ENCODE measurements at regions not wholly inside any gene's neighbourhood (a gene's known extent, or its start where the extent isn't known, plus 50 kb on each side); places are given as distances from the start of the nearest gene placed in this dataset.

DNA sequence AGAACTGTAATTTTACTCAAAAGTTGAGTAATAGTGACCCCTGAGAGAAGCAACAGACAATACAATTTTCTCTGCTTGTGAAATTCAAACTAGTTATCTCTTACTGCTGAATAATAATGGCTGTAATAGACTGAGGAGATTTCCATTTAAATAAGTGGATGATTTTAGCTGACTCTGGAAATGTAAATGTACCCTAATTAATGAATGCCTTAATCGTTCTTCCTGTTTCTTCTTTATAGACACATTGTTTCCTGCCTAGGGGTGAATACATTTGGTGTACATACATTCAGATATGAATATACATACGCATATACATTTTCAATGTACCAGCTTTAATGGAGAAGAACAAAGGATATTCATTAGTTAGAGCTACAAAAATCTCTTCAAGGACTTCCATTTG is 611.9 kb downstream of the TFAP2B start:
- Histone ChIP-seq H3K4me1 (replicated peaks) (no peaks in the 10 kb centered on the region), H3K27ac (no peak overlapping the region), H3K36me3 (no peaks in the 10 kb centered on the region), H3K27me3 (replicated peaks; ENCODE audit: insufficient read depth) (no peaks in the 10 kb centered on the region), H3K4me3 (no peak overlapping the region), H3K9me3 (no peaks in the 10 kb centered on the region)
- TF ChIP-seq, protein P1, sequence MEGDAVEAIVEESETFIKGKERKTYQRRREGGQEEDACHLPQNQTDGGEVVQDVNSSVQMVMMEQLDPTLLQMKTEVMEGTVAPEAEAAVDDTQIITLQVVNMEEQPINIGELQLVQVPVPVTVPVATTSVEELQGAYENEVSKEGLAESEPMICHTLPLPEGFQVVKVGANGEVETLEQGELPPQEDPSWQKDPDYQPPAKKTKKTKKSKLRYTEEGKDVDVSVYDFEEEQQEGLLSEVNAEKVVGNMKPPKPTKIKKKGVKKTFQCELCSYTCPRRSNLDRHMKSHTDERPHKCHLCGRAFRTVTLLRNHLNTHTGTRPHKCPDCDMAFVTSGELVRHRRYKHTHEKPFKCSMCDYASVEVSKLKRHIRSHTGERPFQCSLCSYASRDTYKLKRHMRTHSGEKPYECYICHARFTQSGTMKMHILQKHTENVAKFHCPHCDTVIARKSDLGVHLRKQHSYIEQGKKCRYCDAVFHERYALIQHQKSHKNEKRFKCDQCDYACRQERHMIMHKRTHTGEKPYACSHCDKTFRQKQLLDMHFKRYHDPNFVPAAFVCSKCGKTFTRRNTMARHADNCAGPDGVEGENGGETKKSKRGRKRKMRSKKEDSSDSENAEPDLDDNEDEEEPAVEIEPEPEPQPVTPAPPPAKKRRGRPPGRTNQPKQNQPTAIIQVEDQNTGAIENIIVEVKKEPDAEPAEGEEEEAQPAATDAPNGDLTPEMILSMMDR (IDR thresholded peaks at IDR 0.05) = no peak
- TF ChIP-seq POLR2AphosphoS5 (IDR thresholded peaks at IDR 0.05) (no peak), POLR2A (IDR thresholded peaks at IDR 0.05) (no peak)
- intact Hi-C loops (cut with DNase I) = no loop called here
- WGBS = 83% methylated on average over 2 of the region's 2 CpGs
- DNase-seq (ENCODE audit: low spot score) = no peak

DNA sequence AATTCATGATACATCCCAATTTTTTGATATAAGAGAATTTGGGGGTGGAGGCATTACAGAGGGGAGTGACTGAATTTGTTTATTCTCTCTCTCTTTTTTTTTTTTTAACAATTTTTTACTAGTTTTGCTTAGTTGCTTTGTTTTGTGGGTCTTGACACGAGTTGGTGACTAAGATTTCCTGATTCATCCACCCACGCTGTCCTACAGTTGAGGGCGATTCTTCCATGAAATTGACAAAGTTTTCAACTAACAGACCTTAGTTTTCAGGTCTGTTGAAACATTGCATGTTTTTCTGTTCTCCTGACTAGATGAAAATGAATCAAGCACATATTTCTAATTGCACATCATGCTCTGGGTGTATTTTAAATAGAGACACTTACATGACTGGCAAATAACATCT is 613.8 kb downstream of the TFAP2B start:
- intact Hi-C loops (cut with DNase I) = no loop called here
- no peak for DNase-seq (ENCODE audit: low spot score)
- TF ChIP-seq POLR2A (IDR thresholded peaks at IDR 0.05) (no peak), POLR2AphosphoS5 (IDR thresholded peaks at IDR 0.05) (no peak)
- TF ChIP-seq, protein P1 (IDR thresholded peaks at IDR 0.05) = no peak
- H3K36me3 ChIP-seq = no peaks in the 10 kb centered on the region
- 74% methylated on average over 3 of the region's 3 CpGs for WGBS
- H3K4me1 ChIP-seq (replicated peaks) = no peaks in the 10 kb centered on the region
- no peaks in the 10 kb centered on the region for H3K9me3 ChIP-seq
- H3K27me3 ChIP-seq (replicated peaks; ENCODE audit: insufficient read depth) = no peaks in the 10 kb centered on the region
- no peak overlapping the region for H3K4me3 ChIP-seq
- no peak overlapping the region for H3K27ac ChIP-seq

- H3K27ac ChIP-seq = no peak overlapping the region
- H3K9me3 ChIP-seq = no peaks in the 10 kb centered on the region
- no peak overlapping the region for H3K4me3 ChIP-seq
- no peak for DNase-seq (ENCODE audit: low spot score)
- TF ChIP-seq POLR2A (IDR thresholded peaks at IDR 0.05) = no peak
- TF ChIP-seq, protein P1 (IDR thresholded peaks at IDR 0.05) = no peak
- TF ChIP-seq POLR2AphosphoS5 (IDR thresholded peaks at IDR 0.05) = no peak
- 78% methylated on average over 3 of the region's 3 CpGs for WGBS
- intact Hi-C loops (cut with DNase I) = no loop called here
- no peaks in the 10 kb centered on the region for H3K4me1 ChIP-seq (replicated peaks)
- no peaks in the 10 kb centered on the region for H3K27me3 ChIP-seq (replicated peaks; ENCODE audit: insufficient read depth)
- no peaks in the 10 kb centered on the region for H3K36me3 ChIP-seq
These were observed 631.7 kb downstream of the TFAP2B start for GRCh38 chr6:51450248-51450957.

GRCh38 chr6:51450958-51451357 is 632.3 kb downstream of the TFAP2B start:
- intact Hi-C loops (cut with DNase I) = no loop called here

More at GRCh38 chr6:51450958-51451357, 632.3 kb downstream of the TFAP2B start:
- Histone ChIP-seq H3K27me3 (replicated peaks; ENCODE audit: insufficient read depth) (no peaks in the 10 kb centered on the region), H3K9me3 (no peaks in the 10 kb centered on the region), H3K4me1 (replicated peaks) (no peaks in the 10 kb centered on the region), H3K36me3 (no peaks in the 10 kb centered on the region), H3K27ac (no peak overlapping the region), H3K4me3 (no peak overlapping the region)
- no peak for DNase-seq (ENCODE audit: low spot score)
- WGBS = 94% methylated on average over 1 of the region's 1 CpG
- TF ChIP-seq, protein P1 (IDR thresholded peaks at IDR 0.05) = no peak
- no peak for TF ChIP-seq POLR2A (IDR thresholded peaks at IDR 0.05)
- TF ChIP-seq POLR2AphosphoS5 (IDR thresholded peaks at IDR 0.05) = no peak

Measured in prostate gland (tissue), 2 donors.